Tibial artery (tissue), 4 donors: ENCODE measurements at regions not wholly inside any gene's neighbourhood (a gene's known extent, or its start where the extent isn't known, plus 50 kb on each side); places are given as distances from the start of the nearest gene placed in this dataset.

Experiments used
- DNase-seq, 2 donors: peaks; one replicate each; pipeline ENCODE4 v3.0.0-alpha.2; 2019
- H3K27ac ChIP-seq, 2 donors: fragments of 200-600 bp; sonication (generic) in 1 of 2; 1 replicate in 1 of 2; 2 replicates in 1 of 2; pipeline ENCODE4 v1.5.1; 2018 to 2019; ENCODE audit warnings: mild to moderate bottlenecking in 1 of 2
- H3K27me3 ChIP-seq, 2 donors: fragments of 200-600 bp; sonication (generic) in 1 of 2; one replicate each; pipeline versions ENCODE4 v1.5.1 to v1.6.0; 2016 to 2019
- H3K36me3 ChIP-seq, 3 donors: fragments of 200-600 bp; sonication (generic) in 2 of 3; one replicate each; pipeline ENCODE4 v1.5.1; 2016 to 2019; ENCODE audit warnings: mild to moderate bottlenecking in 2 of 3
- H3K4me1 ChIP-seq, 4 donors: fragments of 200-600 bp; sonication (generic) in 2 of 4; 1 replicate in 3 of 4; 2 replicates in 1 of 4; pipeline ENCODE4 v1.5.1; 2016 to 2019
- H3K4me3 ChIP-seq, 2 donors: fragments of 200-600 bp; sonication (generic) in 1 of 2; 1 replicate in 1 of 2; 2 replicates in 1 of 2; pipeline ENCODE4 v1.5.1; 2018 to 2019; ENCODE audit warnings: mild to moderate bottlenecking in 2 of 2
- H3K9me3 ChIP-seq, 3 donors: fragments of 200-600 bp; sonication (generic) in 1 of 3; one replicate each; pipeline ENCODE4 v1.5.1; 2016 to 2019
- intact Hi-C: fragments of 100-400 bp; cut with DNase I; formaldehyde crosslinking; loops from one replicate; pipeline ENCODE4 v1.15.0; 2023; ENCODE audit warnings: low total_unique reads
- TF ChIP-seq, protein P1 (sequence below), 2 experiments: fragments of 200-600 bp in 1 of 2; fragments of 450-650 bp in 1 of 2; IDR thresholded peaks; one replicate each; pipeline ENCODE4 v1.5.1; 2017 to 2019; ENCODE audit warnings: antibody characterized with exemption in 2 of 2, mild to moderate bottlenecking in 1 of 2, moderate library complexity in 1 of 2

DNA sequence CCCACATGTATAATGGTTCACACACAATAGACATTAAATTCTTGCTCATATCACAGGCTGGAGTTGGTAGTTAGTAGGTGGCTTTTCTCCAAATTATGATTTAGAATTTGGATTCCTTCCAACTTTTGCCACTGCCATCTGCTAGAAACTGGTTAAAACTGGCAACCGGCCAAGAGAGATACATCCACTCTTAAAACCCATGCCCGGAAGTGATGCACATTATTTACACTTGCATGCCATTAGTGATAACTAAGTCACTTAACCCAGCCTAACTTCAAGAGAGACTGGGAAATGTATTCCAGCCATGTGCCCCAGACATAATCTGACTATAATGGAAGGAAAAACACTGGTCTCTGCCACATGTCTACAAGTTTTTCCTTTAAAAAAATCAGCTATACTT is 395.7 kb upstream of the SEMA6A start:
- Histone ChIP-seq H3K36me3 (no peaks in the 10 kb centered on the region), H3K27me3 (no peaks in the 10 kb centered on the region), H3K4me1 (no peaks in the 10 kb centered on the region), H3K4me3 (no peak overlapping the region), H3K9me3 (no peaks in the 10 kb centered on the region), H3K27ac (no peak overlapping the region)
- TF ChIP-seq, protein P1, sequence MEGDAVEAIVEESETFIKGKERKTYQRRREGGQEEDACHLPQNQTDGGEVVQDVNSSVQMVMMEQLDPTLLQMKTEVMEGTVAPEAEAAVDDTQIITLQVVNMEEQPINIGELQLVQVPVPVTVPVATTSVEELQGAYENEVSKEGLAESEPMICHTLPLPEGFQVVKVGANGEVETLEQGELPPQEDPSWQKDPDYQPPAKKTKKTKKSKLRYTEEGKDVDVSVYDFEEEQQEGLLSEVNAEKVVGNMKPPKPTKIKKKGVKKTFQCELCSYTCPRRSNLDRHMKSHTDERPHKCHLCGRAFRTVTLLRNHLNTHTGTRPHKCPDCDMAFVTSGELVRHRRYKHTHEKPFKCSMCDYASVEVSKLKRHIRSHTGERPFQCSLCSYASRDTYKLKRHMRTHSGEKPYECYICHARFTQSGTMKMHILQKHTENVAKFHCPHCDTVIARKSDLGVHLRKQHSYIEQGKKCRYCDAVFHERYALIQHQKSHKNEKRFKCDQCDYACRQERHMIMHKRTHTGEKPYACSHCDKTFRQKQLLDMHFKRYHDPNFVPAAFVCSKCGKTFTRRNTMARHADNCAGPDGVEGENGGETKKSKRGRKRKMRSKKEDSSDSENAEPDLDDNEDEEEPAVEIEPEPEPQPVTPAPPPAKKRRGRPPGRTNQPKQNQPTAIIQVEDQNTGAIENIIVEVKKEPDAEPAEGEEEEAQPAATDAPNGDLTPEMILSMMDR (IDR thresholded peaks at IDR 0.05): no peak
- no peak for DNase-seq
- intact Hi-C loops: no loop called here

DNA sequence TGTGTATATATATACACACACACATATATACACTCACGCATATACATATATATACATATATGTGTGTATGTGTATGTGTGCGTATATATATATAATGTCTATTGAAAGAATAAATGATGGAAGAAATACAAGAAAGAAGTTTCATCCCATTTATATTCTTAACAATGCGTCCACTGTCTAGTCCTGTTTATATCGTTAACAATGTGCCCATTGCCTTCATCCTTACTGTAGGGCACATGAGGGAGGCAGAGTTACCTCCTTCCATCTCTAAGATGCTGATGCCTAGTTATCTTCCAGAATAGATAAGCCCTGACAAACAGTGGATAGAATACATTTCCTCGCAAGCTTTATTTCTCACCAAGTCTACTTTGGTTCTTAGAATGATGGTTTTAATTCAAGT is 389.8 kb upstream of the SEMA6A start:
- no peak overlapping the region for H3K27ac ChIP-seq

DNA sequence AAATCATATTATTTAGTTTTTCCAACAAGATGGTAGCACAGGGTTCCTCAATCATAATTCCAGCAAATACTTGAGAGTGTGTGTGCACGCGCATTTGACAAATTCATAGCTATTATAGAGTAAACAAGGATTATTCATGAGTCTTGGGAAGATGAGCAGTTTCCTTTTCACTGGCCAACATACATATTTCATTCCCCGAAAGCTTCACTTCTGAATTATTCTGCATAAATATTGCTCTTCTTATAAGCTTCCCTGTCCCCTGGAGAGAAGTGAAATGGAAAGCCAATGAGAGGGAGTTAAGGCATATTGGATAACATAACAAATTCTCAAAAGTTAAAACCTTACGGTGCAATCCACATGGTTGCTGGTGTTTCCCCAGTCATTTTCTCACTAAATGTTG is 386.4 kb upstream of the SEMA6A start:
- intact Hi-C loops: no loop called here
- Histone ChIP-seq H3K27ac (no peak overlapping the region), H3K4me3 (no peak overlapping the region), H3K27me3 (no peaks in the 10 kb centered on the region), H3K4me1 (no peaks in the 10 kb centered on the region), H3K36me3 (no peaks in the 10 kb centered on the region), H3K9me3 (no peaks in the 10 kb centered on the region)
- TF ChIP-seq, protein P1 (IDR thresholded peaks at IDR 0.05): no peak
- DNase-seq: no peak

More for the DNA sequence above, 389.8 kb upstream of the SEMA6A start:
- H3K36me3 ChIP-seq: no peaks in the 10 kb centered on the region
- no peaks in the 10 kb centered on the region for H3K9me3 ChIP-seq
- H3K27me3 ChIP-seq: no peaks in the 10 kb centered on the region
- no peak for DNase-seq
- TF ChIP-seq, protein P1 (IDR thresholded peaks at IDR 0.05): no peak
- H3K4me3 ChIP-seq: no peak overlapping the region
- no peaks in the 10 kb centered on the region for H3K4me1 ChIP-seq
- intact Hi-C loops: no loop called here

DNA sequence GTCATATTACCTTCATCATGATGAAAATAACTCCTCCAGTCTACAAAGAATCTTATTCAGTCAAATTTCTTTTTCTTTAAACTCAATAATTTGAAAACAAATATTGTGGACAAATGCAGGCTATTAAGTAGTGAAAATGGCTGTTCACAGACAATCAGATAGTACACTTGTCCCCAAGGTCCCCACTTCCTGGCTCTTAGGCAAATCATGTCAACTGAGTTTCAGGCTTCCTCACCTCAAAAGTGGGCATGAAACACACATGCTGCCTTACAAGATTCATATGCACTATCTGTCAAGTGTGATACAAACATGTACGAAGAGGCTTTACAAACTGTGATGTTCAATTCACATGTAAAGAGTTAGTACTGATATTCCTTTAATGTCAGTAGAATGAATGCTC is 385.2 kb upstream of the SEMA6A start:
- no peak for DNase-seq
- H3K36me3 ChIP-seq: no peaks in the 10 kb centered on the region
- no peaks in the 10 kb centered on the region for H3K4me1 ChIP-seq
- TF ChIP-seq, protein P1 (IDR thresholded peaks at IDR 0.05): no peak
- intact Hi-C loops: no loop called here
- no peaks in the 10 kb centered on the region for H3K9me3 ChIP-seq
- no peak overlapping the region for H3K27ac ChIP-seq
- H3K27me3 ChIP-seq: no peaks in the 10 kb centered on the region
- H3K4me3 ChIP-seq: no peak overlapping the region

DNA sequence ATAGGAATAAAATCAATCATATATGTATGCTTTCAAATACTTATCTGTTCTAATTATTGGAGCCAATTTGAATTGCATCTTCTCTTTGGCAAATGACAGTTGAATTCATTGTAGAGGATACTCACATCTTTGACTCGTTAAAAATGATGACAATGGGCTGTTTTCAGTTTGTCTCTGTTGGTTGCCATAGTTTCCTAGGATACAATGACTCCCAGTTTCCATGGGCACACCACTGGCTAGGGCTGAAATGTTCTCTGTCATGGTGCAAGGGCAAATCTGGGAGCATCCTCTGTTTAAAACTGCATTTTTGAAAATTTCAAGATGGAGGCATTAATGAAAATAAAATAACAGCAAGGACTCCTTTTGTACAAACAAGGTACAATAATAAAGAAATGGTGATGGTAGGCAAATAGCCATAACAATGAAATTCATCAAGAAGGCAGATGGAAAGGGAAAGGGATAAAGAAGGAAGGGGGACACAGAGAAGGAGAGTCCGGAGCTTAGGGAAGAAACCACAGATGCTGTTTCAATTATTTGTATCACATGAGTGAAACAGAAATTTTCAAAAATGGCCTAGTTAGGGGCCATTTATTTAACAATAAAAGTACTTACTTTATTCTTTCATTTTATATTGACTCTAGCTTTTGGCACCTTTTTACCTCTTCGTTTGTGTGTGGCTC is 378.8 kb upstream of the SEMA6A start:
- TF ChIP-seq, protein P1 (IDR thresholded peaks at IDR 0.05): no peak
- Histone ChIP-seq H3K36me3 (no peaks in the 10 kb centered on the region), H3K27ac (no peak overlapping the region), H3K27me3 (no peaks in the 10 kb centered on the region), H3K9me3 (no peaks in the 10 kb centered on the region), H3K4me1 (no peaks in the 10 kb centered on the region), H3K4me3 (no peak overlapping the region)
- intact Hi-C loops: no loop called here
- no peak for DNase-seq

DNA sequence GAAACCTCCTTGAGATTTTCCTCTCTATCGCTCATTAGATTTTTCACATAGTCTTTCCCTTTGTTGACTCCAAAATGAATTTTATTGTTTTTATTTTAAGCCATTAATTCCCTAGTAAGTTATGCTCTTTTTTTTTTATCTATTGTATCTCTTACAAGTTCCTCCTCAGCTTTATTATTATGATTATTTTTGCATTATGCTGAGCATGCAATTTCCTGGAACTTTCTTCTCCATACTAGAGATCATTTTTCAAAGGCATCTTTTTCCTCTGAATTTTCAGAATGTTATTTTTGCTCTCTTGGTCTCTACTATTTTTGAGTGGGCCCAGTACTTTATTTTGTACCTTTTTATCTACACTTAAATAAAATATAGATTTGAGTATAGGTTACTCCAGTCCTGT is 376.6 kb upstream of the SEMA6A start:
- H3K9me3 ChIP-seq: no peaks in the 10 kb centered on the region

More for the DNA sequence above, 376.6 kb upstream of the SEMA6A start:
- no peaks in the 10 kb centered on the region for H3K27me3 ChIP-seq
- H3K4me3 ChIP-seq: no peak overlapping the region
- H3K4me1 ChIP-seq: no peaks in the 10 kb centered on the region
- TF ChIP-seq, protein P1 (IDR thresholded peaks at IDR 0.05): no peak
- intact Hi-C loops: no loop called here
- no peak for DNase-seq
- H3K36me3 ChIP-seq: no peaks in the 10 kb centered on the region
- no peak overlapping the region for H3K27ac ChIP-seq
